SK-N-SH treated with all-trans-retinoic acid at 6 μM for 48 hours (cell line): ENCODE measurements at regions not wholly inside any gene's neighbourhood (a gene's known extent, or its start where the extent isn't known, plus 50 kb on each side); places are given as distances from the start of the nearest gene placed in this dataset.

Experiments used
- CSRNP3 ChIP-seq: fragments of 250-450 bp; sonication (Bioruptor Pico); IDR thresholded peaks from 2 replicates; pipeline ENCODE4 v1.5.1; 2021; ENCODE audit warnings: mild to moderate bottlenecking, moderate library complexity
- GLIS3 ChIP-seq: fragments of 250-450 bp; sonication (Bioruptor Pico); IDR thresholded peaks from 2 replicates; pipeline ENCODE4 v1.5.0; 2020; ENCODE audit warnings: mild to moderate bottlenecking, moderate library complexity
- PATZ1 ChIP-seq: fragments of 250-450 bp; sonication (Bioruptor Pico); IDR thresholded peaks from 2 replicates; pipeline ENCODE4 v1.8.0; 2020; ENCODE audit warnings: mild to moderate bottlenecking, moderate library complexity, borderline replicate concordance
- SNAI2 ChIP-seq: fragments of 250-450 bp; sonication (Bioruptor Pico); IDR thresholded peaks from 2 replicates; pipeline ENCODE4 v1.5.0; 2020; ENCODE audit warnings: mild to moderate bottlenecking, moderate library complexity
- TCF4 ChIP-seq: fragments of 250-450 bp; sonication (Bioruptor Pico); IDR thresholded peaks from 2 replicates; pipeline ENCODE4 v1.8.0; 2021; ENCODE audit warnings: mild to moderate bottlenecking, moderate library complexity, borderline replicate concordance
- ZFP3 ChIP-seq: fragments of 250-450 bp; sonication (Bioruptor Pico); IDR thresholded peaks from 2 replicates; pipeline ENCODE4 v1.5.0; 2020; ENCODE audit warnings: mild to moderate bottlenecking, moderate library complexity
- ZFP30 ChIP-seq: fragments of 450-650 bp; formaldehyde crosslinking; IDR thresholded peaks from 2 replicates; pipeline ENCODE4 v1.5.0; 2022; ENCODE audit warnings: mild to moderate bottlenecking, moderate library complexity

- TF ChIP-seq PATZ1 (CRISPR knock-in tag): no peak
- TF ChIP-seq GLIS3: no peak
- no peak for TF ChIP-seq CSRNP3 (CRISPR knock-in tag)
- no peak for TF ChIP-seq ZFP30 (CRISPR knock-in tag)
- no peak for TF ChIP-seq TCF4 (CRISPR knock-in tag)
- no peak for TF ChIP-seq ZFP3 (CRISPR knock-in tag)
- no peak for TF ChIP-seq SNAI2 (CRISPR knock-in tag)
Measured at GRCh38 chr5:66362687-66363086, 218.6 kb downstream of the SREK1 start.
